ENCODE measurements at regions not wholly inside any gene's neighbourhood (a gene's known extent, or its start where the extent isn't known, plus 50 kb on each side); places are given as distances from the start of the nearest gene placed in this dataset.

DNA sequence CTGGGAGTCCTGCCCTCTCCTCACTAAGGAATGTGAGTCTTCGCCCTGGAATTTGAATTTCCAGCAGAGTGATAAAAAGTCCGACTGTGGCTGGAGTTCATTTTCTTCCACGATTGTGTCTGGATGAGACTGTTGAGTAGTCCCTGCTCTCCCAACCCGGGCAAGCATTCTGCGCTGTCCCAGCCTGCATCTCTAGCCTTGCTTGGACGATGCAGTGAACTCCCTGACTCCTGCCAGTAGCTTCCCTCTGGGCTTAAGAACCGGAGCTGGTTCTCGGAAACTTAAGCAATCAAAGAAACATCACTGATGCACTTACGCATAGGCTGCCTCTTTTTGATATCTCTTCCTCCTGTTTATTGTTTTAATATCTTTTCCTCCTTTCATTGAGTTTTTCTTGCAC is 116.0 kb upstream of the FZD8 start:
- intact Hi-C loops (cut with micrococcal nuclease): no loop called here

DNA sequence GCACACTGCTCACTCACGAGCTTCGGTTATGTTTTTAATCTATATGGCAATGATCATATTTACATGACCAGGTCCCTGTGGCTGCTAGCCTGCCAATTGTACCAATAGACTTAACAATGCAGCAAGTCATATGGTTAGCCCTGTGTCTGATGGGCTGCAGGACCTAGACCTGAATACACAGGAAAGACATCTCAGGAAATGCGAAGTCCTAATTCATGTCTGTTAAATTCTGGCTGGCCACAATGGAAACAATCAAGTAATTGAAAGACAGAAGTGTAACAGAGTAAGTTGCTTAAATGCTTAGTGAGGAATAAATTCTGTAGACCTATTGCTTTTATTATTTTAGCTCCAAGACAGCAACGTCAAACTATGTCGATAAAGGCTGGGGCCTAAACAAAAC is 112.4 kb upstream of the FZD8 start:
- intact Hi-C loops (cut with micrococcal nuclease): no loop called here

DNA sequence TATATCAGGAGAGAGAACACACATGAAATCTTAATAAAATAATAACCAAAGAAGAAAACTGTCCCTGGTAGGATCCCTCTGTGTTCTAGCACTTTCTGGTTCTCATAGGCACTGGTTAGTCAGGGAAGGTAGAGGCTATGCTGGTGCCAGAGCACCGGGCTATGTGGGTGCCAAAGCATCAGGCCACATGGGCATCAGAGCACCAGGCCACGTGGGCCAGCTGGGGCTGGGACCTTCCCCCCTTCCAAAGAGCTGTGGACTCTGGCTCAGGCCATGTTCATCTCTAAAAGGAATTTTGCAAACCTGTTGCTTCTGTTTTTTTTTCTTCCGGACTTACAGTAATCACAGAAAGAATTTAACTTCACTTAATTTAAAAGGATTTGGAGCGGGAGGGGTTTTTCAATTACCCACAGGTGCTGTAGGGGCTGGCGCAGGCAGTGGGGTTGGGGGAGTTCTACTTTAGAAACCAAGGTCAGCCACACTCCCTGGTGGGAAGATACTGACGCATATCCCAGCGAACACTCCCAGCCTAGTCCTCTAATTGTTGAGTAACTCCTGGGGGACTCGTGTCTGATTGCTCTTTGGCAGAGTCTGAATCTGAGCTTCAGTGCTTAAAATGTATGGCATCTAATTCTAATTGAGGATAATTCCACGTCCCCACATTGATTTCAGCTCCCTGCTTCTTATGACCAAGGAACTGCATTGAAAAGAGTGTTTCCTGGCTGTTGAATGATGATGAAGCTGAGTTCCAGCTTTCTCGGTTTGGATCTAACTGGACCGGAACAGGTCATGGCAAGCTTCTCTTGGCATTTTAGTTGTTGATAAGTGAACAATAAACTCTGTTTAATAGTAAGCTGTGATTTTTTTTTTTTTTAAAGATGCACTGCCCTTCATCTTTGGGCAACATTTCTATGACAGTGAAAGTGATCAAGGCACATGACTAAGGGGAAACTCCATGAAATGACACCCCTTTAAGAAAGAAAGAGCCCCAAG is 110.7 kb upstream of the FZD8 start:
- intact Hi-C loops (cut with micrococcal nuclease): no loop called here

DNA sequence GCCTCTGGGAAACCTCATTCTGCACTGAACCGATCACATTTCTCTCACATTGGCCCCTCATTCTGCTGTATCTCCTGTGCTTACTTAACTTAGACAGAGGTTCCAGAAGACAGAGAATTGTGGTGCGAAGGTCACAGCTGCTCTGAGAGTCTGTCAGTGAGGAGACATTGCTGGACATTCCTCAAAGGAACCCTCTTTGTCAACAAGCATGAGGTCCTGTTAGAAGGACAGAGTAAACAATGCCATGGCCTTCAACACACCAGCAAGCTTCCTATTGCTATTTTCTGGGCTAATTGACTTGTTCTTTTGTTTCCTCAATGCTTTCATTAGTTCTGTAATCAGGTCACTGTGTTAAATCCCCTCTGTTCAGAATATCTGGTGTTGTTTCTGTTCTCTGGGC is 109.3 kb upstream of the FZD8 start:
- intact Hi-C loops (cut with micrococcal nuclease): no loop called here

DNA sequence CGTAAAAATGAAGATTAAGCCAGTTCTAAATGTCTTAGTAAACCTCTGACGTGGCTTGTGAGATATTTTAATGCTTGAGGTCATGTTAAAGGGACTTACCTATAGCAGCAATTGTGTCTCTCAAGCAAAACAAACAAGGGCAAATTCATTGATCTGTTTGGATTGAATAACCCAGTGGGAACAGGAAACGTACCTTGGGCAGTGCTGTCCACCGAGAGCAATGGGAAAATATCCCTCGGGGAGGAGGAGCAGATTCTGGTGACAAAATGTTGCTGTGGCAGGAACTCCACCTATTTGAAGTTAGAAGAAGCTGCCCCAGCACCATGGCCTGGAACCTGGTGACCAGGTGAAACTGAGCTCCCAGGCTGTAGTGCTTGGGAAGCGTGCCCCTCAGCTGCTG is 107.1 kb upstream of the FZD8 start:
- intact Hi-C loops (cut with micrococcal nuclease): no loop called here

DNA sequence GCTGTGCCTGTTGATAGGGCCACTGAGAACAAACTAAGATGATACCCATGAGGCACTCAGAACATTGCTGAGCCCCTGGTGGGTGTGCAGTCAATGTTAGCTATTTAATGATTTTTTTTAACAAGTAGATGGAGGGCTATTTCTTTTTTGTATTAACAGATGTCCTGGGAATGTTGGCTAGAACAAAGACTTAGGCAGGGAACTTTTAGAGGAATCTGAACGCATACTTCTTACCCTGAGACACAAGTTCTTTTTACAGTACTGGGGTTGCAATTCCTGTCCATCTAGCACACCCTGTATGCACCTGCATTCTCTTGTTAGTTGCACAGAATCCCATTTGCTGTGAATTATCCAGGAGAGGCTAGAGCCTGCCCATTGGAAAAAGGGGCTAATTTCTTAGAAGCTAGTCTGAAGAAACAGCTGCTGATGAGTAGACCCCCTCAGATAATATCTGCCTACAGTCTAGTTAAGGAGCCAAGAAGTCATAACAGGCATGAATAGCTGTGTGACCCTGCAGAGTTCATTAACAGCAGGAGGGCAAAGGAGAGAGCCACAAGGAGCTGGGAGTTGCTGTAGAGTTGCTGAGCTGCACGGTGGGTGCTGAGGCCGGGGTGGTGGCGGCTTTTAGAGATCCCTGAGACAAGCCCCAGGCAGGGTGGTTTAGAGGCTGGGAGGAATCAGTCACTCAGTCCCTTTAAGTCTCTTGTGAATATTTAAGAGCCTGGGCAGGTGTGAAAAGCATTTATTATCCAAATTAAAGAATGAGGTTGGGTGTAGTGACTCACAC is 103.7 kb upstream of the FZD8 start:
- intact Hi-C loops (cut with micrococcal nuclease): no loop called here

DNA sequence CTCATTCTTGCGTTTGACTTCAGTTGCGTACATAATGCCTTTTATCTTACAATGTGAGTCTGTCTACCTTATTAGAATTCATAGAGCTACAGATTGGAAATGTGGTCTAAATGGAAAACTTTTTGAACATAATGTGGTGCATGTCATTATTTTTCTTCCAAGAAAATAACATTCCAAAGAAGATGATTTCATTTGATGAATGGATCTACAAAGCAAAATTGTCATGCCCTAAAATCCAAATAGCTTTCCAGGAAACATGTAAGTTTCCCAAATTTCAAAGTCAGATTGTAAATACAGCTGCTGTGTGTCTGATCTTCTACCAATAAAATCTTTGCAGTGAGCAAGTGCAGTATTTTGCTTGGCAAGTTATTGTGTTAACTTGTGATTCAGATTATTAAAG is 101.8 kb upstream of the FZD8 start:
- intact Hi-C loops (cut with micrococcal nuclease): no loop called here

DNA sequence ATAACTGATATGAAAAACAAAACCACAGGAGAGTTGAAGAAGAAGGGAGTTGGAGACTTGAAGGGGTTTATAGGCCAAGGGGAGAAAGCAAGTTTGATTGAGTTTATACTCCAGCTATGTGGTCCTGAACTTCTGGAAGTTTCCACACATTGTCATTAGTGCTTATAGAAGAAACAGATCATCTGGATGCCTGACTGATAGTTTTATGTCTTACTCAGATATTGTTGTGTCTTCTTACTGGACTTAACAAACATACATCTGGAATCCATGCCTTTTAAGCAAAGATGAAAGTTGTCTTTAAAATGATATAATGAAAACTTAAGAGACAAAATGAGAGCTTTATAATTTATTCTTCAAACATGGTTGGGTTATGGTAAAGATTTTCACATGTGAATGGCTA is 101.3 kb upstream of the FZD8 start:
- intact Hi-C loops (cut with micrococcal nuclease): no loop called here

DNA sequence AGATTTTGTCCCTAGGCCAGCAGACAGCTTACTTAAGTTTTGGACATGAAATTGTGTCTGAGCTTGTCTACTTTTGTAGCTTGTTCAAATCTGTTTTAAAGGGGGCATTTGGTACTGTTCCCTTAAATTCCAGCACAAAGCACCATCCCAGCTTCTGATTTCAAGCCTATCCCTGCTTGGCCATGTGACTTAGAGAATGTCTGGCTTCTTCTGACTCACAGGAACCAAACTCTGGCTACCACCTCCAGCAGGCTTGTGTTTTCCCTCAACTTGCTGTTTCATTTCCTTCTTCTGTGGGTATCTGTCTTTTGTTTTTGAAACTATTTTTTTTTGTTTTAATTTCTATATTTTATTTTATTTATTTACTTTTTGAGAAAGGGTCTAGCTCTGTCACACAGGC is 97.9 kb upstream of the FZD8 start:
- intact Hi-C loops (cut with micrococcal nuclease): no loop called here

DNA sequence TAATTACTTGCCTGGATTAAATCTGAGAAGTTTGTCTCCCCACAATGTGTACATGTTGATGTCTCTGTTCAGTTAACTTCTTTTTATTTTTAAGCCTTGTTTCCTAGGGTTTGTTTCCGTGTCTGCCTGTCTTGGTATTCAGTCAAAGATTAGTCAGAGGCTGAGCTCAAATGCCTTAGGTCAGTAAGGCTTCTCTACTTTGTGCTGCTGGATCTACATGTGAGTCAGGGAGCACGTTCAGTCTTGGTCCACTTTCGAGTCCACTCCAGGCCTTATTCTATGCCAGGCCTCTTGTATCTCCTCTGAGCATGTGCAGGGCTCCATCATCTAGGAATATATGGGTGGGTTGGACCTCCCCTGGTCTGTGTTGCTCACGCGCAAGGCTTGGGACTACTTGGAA is 93.3 kb upstream of the FZD8 start:
- intact Hi-C loops (cut with micrococcal nuclease): no loop called here

DNA sequence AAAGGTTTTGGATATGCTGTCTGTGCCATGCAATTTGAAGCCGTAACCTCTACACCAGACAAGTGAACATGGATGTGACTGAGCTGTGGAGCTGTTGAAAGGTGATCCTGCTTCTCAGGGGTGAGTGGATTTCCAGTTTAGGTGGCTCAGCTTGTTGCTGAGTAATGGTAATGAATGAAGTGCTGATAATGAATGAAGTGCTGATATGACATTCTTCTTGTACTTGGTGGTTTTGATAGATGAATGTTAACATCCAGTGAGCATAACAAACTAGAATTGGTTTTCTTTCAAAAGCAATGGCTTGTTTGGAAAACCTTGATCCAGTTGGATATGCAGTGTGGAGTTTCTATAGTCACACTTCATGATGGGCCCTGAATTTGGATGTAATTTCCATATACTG is 89.7 kb upstream of the FZD8 start:
- intact Hi-C loops (cut with micrococcal nuclease): no loop called here

DNA sequence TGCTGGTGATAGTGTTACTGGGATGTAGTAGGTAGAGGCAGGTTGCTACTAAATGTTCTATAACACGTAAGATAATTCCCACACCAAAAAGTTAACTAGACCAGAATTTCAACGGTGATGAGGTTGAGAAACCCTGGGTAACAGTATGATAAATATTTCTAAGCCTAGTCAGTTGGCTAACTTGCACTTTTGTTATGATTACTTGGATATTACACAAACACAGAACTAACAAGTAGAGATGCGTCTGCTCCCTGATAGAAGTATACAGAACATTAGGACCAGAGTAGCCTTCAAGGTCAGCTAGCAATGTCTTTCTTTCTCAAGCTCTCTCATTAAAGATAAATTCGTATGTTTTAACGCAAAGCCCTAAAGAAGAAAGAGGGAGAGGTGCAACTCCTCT is 86.2 kb upstream of the FZD8 start:
- intact Hi-C loops (cut with micrococcal nuclease): no loop called here

DNA sequence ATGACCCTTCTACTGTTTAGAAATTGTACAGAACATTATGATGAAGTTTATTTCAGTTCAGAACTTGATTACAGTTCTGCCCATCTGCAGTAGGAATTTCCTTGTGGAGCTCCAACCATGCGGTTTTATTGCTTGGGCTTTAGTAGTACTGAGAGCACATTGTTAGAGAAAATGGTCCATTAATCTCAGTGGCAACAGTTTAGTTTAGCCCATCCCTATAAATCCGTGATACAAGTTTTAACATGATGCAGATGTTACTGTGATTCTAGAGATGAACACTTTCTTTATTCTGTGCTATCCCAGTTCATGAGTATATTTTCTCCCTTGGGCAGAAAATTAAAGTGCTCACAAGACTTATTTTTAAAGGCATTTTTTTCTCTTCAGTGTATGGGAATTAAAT is 84.8 kb upstream of the FZD8 start:
- intact Hi-C loops (cut with micrococcal nuclease): no loop called here

DNA sequence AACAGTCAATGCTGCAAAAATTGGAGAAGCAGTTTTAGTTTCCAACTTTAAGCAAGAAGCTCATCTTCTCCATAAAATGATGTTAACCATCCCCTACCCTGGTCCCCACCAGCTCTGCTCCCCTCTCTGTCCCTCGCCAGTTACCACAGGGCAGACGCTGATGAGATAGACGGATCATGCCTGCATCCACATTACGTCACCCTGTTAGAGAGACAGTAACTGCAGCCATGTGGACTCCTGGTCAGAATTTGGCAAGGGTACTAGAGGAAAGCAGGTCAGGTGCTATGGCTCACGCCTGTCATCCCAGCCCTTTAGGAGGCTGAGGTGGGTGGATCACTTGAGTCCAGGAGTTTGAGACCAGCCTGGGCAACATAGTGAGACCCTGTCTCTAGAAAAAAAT is 81.9 kb upstream of the FZD8 start:
- intact Hi-C loops (cut with micrococcal nuclease): no loop called here

DNA sequence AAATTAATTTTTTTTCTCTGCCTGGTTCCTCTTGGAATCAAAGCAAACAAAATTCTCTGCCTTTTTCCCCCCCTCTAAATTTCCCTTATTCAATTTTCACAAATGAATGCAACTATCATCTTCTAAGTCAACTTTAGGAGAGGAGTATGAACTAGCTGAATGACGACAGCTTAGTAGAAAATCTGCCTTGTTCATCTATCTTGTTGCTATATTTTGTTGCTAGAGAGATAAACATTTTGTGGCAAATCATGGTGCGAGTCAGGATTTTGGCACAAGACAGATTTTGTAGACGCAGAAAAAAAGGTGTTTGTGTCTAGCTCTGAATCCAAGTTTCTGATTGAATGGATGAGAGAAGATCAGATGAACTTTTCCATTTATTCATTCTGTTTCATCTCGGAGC is 81.0 kb upstream of the FZD8 start:
- intact Hi-C loops (cut with micrococcal nuclease): no loop called here

DNA sequence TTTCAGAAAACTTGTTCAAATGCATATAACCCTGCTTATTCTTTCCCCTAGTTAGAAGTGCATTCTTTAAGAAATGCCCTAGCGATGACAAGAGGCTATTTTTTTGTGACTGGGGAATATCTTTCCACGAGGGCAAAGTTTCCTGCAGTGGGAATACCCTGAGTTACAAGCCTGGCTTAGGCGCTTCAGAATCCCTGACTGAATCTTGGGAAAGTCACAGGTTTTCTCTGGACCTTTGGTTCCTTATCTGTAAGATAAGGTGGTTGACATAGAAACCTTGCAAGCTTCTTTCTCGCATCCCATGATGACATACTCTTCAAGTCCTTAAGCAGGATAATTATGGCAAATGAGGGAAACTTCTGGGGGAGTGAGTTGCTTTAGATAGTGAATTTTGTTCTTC is 80.5 kb upstream of the FZD8 start:
- intact Hi-C loops (cut with micrococcal nuclease): no loop called here

DNA sequence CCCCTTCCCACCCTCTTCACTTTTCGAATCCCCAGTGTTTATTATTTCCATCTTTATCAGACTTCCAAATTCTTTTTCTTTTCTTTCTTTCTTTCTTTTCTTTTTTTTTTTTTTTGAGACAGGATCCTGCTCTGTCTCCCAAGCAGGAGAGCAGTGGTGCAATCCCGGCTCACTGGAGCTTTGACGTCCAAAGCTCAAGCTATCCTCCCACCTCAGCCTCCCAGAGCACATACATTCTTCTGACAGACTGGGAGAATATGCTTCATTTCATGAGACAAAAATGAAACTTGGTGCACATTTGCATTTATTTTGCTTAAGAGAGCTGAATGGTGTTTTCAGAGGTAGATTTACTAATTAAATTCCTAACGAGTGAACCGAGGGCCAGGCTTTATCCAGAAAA is 80.1 kb upstream of the FZD8 start:
- intact Hi-C loops (cut with micrococcal nuclease): no loop called here

DNA sequence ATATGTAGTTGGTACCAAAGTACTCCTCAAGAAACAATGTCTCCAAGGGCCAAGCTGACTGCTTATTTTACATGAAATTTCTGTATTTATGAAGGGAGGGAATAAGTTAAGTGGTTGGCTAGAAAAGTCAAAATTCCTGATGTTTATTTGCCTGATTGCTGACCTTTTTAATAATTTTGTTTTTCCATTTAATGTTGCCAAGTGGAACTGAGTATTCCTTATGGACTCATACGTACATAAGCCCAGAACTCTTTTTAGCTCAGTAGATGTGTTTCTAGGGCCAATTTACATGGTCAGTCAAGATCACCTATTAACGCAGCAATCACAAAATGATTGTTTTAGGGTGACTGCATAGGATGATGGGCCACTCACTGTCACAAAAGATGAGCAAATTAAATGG is 78.3 kb upstream of the FZD8 start:
- intact Hi-C loops (cut with micrococcal nuclease): no loop called here

DNA sequence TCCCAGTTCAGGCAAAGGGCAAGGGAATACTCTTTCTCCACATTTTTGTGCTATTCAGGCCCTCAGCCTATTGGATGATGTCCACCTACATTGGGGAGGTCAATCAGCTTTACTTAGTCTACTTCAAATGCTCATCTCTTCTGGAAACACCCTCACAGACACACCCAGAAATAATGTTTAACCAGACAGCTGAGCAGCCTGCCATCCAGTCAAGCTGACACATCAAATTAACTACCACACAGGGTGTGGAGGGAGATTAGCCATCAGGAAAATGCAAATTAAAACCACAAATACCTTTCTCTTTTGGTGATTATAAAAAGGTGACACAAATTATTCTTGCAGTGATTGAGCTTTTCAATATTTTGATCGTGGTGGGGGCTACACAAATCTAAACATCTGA is 74.7 kb upstream of the FZD8 start:
- intact Hi-C loops (cut with micrococcal nuclease): no loop called here

DNA sequence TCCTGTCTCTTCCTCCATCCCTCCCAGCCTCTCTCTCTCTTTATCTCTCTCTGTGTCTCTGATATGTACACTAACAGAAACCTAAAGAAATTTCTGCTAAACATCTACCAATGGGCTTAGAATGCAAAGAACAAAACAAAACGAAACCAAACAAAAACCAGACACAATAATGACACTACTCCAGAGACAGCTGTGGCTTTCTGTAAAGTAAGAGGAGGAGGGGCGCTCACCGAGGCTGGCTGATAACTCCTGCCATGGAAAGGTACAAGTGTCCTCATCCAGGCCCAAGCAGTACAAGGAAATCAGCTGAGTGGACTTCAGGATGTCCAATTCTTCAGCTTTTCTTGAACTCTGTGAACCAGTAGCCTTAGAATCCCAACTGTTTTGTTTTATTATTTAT is 70.4 kb upstream of the FZD8 start:
- intact Hi-C loops (cut with micrococcal nuclease): no loop called here

DNA sequence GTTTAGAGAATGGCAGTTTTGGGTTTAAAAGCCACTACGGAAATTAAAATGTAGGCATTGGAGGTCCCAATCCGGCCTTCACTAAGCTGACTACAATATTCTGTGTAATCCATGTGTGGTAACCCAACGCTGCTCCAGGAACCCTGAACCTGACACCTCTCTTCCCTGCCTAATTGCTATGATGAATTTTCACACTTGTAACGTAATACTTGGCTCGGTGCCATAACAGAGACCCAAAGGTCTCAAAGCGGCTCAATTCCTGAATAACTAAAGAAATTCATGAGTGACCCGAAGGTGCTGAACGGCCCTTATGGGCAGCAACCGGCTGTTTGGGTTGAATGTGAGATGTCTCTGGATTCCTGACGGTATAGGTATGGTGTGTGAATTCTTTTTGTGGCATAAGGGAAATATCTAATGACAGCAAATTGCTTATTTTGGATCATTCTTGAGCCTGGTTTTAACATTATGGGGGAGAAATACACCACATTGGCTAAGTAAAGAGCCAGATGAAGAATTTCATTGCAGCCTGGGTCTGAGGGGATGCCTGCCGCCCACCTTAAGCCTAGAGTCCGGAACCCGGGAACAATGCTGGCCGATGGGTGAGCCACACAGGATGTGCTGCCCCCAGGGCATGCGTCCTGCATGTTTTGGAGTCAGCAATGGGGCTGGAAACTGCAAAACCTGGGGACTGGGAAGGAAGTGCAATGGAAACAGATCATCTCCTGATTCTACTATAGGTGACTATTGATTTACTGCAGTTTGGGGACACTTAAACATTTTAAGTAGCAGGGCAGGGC is 69.7 kb upstream of the FZD8 start:
- intact Hi-C loops (cut with micrococcal nuclease): no loop called here

Data from T-helper 1 cell treated with Interleukin-12 subunit alpha and Interleukin-12 subunit beta and Interleukin-4 antibody, amounts not matched to agents 30 ng/mL and 1 ng/mL, for 36 hours (primary cell).